ENCODE measurements at regions not wholly inside any gene's neighbourhood (a gene's known extent, or its start where the extent isn't known, plus 50 kb on each side); places are given as distances from the start of the nearest gene placed in this dataset.
"Not testable (repeated sequence)": the region's sequence is repeated elsewhere in the genome, so short reads cannot be mapped to it uniquely, and the experiment has no call there.

DNA sequence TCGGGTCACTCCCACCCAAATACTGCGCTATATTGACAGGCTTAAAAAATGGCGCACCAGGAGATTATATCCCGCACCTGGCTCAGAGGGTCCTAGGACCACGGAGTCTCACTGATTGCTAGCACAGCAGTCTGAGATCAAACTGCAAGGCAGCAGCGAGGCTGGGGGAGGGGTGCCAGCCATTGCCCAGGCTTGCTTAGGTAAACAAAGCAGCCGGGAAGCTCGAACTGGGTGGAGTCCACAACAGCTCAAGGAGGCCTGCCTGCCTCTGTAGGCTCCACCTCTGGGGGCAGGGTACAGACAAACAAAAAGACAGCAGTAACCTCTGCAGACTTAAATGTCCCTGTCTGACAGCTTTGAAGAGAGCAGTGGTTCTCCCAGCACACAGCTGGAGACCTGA is 2277.3 kb upstream of the ACO1 start:
- CTCF ChIA-PET; H3K4me3 ChIP-seq (ENCODE audit: control insufficient read depth in 1 of 7, extremely low read depth in 1 of 7, insufficient read depth in 4 of 7, low read depth in 2 of 7, low read length in 6 of 7); H3K27me3 ChIP-seq (replicated peaks in 2 of 5; ENCODE audit: control insufficient read depth in 4 of 5, insufficient read depth in 5 of 5, low read length in 4 of 5); H3K27ac ChIP-seq (ENCODE audit: insufficient read depth in 1 of 2, low read depth in 1 of 2, low read length in 2 of 2, poor library complexity in 1 of 2, severe bottlenecking in 2 of 2); POLR2A ChIA-PET; H3K4me1 ChIP-seq (ENCODE audit: control extremely low read depth in 1 of 4, control insufficient read depth in 4 of 4, insufficient read depth in 4 of 4, low read length in 3 of 4); H3K36me3 ChIP-seq (ENCODE audit: control insufficient read depth in 4 of 4, insufficient read depth in 4 of 4, low read length in 3 of 4); H3K9me3 ChIP-seq (ENCODE audit: control extremely low read depth in 1 of 5, control insufficient read depth in 4 of 5, insufficient read depth in 2 of 5, low read depth in 1 of 5, low read length in 4 of 5); DNase-seq: not testable (repeated sequence)
- 97% methylated on average over 6 of the region's 8 CpGs for WGBS (ENCODE audit: insufficient coverage)

DNA sequence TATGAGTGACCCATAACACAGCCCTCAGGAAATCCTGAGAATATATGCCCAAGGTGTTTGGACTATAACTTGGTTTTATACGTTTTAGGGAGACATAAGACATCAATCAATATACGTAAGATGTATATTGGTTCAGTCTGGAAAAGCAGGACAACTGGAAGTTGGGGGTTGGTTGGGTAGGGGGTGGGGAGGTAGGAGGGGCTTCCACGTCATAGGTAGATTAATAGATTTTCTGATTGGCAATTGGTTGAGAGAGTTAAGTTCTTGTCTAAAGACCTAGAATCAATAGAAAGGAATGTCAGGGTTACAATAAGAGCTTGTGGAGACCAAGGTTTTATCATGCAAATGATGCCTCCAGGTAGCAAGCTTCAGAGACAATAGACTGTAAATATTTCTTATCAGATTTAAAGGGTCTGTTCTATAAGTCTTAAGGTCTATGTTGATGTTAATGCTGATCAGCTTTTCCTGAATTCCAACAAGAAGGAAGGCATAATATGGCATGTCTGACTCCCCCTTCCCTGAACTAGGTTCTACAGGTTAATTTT is 2267.7 kb upstream of the ACO1 start:
- CTCF ChIA-PET = no interaction called here

DNA sequence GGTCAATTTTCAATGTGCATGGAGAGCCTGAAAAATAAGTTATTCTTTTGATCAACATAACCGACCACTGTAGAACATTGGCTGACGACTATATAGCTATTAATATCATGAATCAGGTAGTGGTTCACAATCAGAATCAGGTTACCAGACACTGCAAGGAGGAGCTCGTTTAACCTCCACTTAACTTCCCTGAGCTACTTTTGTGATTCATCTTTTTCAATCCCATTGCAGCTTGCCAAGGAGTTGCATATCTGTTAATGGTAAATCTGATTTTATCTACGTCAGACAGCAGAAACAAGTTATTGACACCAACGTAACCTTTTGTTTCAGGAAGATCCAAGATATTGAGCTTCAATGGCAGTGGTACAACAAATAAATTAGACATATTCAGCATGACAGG is 2263.8 kb upstream of the ACO1 start:
- POLR2A ChIA-PET = no interaction called here
- Histone ChIP-seq H3K4me1 (ENCODE audit: control extremely low read depth in 1 of 4, control insufficient read depth in 4 of 4, insufficient read depth in 4 of 4, low read length in 3 of 4) (no peaks in the 10 kb centered on the region), H3K36me3 (ENCODE audit: control insufficient read depth in 4 of 4, insufficient read depth in 4 of 4, low read length in 3 of 4) (no peaks in the 10 kb centered on the region), H3K9me3 (ENCODE audit: control extremely low read depth in 1 of 5, control insufficient read depth in 4 of 5, insufficient read depth in 2 of 5, low read depth in 1 of 5, low read length in 4 of 5) (no peaks in the 10 kb centered on the region), H3K27ac (ENCODE audit: insufficient read depth in 1 of 2, low read depth in 1 of 2, low read length in 2 of 2, poor library complexity in 1 of 2, severe bottlenecking in 2 of 2) (no peak overlapping the region), H3K4me3 (ENCODE audit: control insufficient read depth in 1 of 7, extremely low read depth in 1 of 7, insufficient read depth in 4 of 7, low read depth in 2 of 7, low read length in 6 of 7) (no peak overlapping the region), H3K27me3 (replicated peaks in 2 of 5; ENCODE audit: control insufficient read depth in 4 of 5, insufficient read depth in 5 of 5, low read length in 4 of 5) (no peaks in the 10 kb centered on the region)
- WGBS (ENCODE audit: insufficient coverage) = 91% methylated on average over 4 of the region's 5 CpGs
- no peak for DNase-seq
- CTCF ChIA-PET = no interaction called here

More for the DNA sequence above, 2267.7 kb upstream of the ACO1 start:
- Histone ChIP-seq H3K27ac (ENCODE audit: insufficient read depth in 1 of 2, low read depth in 1 of 2, low read length in 2 of 2, poor library complexity in 1 of 2, severe bottlenecking in 2 of 2) (no peak overlapping the region), H3K4me3 (ENCODE audit: control insufficient read depth in 1 of 7, extremely low read depth in 1 of 7, insufficient read depth in 4 of 7, low read depth in 2 of 7, low read length in 6 of 7) (no peak overlapping the region), H3K9me3 (ENCODE audit: control extremely low read depth in 1 of 5, control insufficient read depth in 4 of 5, insufficient read depth in 2 of 5, low read depth in 1 of 5, low read length in 4 of 5) (no peaks in the 10 kb centered on the region), H3K27me3 (replicated peaks in 2 of 5; ENCODE audit: control insufficient read depth in 4 of 5, insufficient read depth in 5 of 5, low read length in 4 of 5) (no peaks in the 10 kb centered on the region), H3K4me1 (ENCODE audit: control extremely low read depth in 1 of 4, control insufficient read depth in 4 of 4, insufficient read depth in 4 of 4, low read length in 3 of 4) (no peaks in the 10 kb centered on the region), H3K36me3 (ENCODE audit: control insufficient read depth in 4 of 4, insufficient read depth in 4 of 4, low read length in 3 of 4) (no peaks in the 10 kb centered on the region)
- 80% methylated on average over 1 of the region's 3 CpGs for WGBS (ENCODE audit: insufficient coverage)
- no peak for DNase-seq
- POLR2A ChIA-PET = no interaction called here

DNA sequence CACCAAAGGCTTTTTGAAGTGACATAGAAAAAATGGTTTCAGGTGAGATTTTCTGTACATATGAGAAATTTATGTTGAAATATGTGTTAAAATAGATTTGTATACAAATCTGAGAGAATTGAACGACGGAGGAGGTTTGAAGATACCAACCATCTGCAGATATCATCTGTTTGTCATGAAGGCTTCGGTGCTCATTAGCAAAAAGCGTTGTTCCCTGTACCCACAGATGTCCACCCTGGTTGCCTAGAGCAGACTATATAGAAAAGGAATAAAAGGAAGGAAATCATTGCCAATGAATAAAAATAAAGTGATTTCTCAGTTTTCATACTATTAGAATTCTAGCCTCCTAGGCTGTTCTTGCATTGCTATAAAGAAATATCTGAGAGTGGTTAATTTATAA is 2262.8 kb upstream of the ACO1 start:
- H3K36me3 ChIP-seq (ENCODE audit: control insufficient read depth in 4 of 4, insufficient read depth in 4 of 4, low read length in 3 of 4) = no peaks in the 10 kb centered on the region
- no peaks in the 10 kb centered on the region for H3K27me3 ChIP-seq (replicated peaks in 2 of 5; ENCODE audit: control insufficient read depth in 4 of 5, insufficient read depth in 5 of 5, low read length in 4 of 5)
- no peak overlapping the region for H3K27ac ChIP-seq (ENCODE audit: insufficient read depth in 1 of 2, low read depth in 1 of 2, low read length in 2 of 2, poor library complexity in 1 of 2, severe bottlenecking in 2 of 2)
- no peak overlapping the region for H3K4me3 ChIP-seq (ENCODE audit: control insufficient read depth in 1 of 7, extremely low read depth in 1 of 7, insufficient read depth in 4 of 7, low read depth in 2 of 7, low read length in 6 of 7)
- POLR2A ChIA-PET = no interaction called here
- H3K4me1 ChIP-seq (ENCODE audit: control extremely low read depth in 1 of 4, control insufficient read depth in 4 of 4, insufficient read depth in 4 of 4, low read length in 3 of 4) = no peaks in the 10 kb centered on the region
- no peaks in the 10 kb centered on the region for H3K9me3 ChIP-seq (ENCODE audit: control extremely low read depth in 1 of 5, control insufficient read depth in 4 of 5, insufficient read depth in 2 of 5, low read depth in 1 of 5, low read length in 4 of 5)
- CTCF ChIA-PET = no interaction called here
- no peak for DNase-seq
- 94% methylated on average over 3 of the region's 4 CpGs for WGBS (ENCODE audit: insufficient coverage)

DNA sequence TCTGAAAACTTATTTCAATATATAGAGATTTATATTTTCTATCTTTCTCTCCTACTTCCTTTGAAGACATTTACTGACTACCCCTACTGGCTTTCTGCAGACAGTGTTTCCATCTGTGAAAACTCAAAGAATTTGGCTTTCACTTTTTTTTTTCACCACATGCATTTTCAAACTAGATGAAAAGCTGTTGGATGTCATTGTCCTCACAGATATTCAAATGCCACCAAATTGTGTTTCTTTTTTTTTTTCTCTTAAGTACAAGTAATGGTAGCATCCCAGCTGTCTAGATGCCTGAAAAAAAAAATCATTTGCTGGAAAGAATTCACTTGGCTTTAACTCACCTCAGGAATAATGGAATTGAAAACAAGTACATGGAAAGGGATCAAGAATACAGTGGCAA is 2258.6 kb upstream of the ACO1 start:
- ChIA-PET POLR2A (no interaction called here), CTCF (no interaction called here)
- no peak for DNase-seq
- Histone ChIP-seq H3K27ac (ENCODE audit: insufficient read depth in 1 of 2, low read depth in 1 of 2, low read length in 2 of 2, poor library complexity in 1 of 2, severe bottlenecking in 2 of 2) (no peak overlapping the region), H3K4me1 (ENCODE audit: control extremely low read depth in 1 of 4, control insufficient read depth in 4 of 4, insufficient read depth in 4 of 4, low read length in 3 of 4) (no peaks in the 10 kb centered on the region), H3K4me3 (ENCODE audit: control insufficient read depth in 1 of 7, extremely low read depth in 1 of 7, insufficient read depth in 4 of 7, low read depth in 2 of 7, low read length in 6 of 7) (no peak overlapping the region), H3K9me3 (ENCODE audit: control extremely low read depth in 1 of 5, control insufficient read depth in 4 of 5, insufficient read depth in 2 of 5, low read depth in 1 of 5, low read length in 4 of 5) (no peaks in the 10 kb centered on the region), H3K36me3 (ENCODE audit: control insufficient read depth in 4 of 4, insufficient read depth in 4 of 4, low read length in 3 of 4) (no peaks in the 10 kb centered on the region), H3K27me3 (replicated peaks in 2 of 5; ENCODE audit: control insufficient read depth in 4 of 5, insufficient read depth in 5 of 5, low read length in 4 of 5) (no peaks in the 10 kb centered on the region)

DNA sequence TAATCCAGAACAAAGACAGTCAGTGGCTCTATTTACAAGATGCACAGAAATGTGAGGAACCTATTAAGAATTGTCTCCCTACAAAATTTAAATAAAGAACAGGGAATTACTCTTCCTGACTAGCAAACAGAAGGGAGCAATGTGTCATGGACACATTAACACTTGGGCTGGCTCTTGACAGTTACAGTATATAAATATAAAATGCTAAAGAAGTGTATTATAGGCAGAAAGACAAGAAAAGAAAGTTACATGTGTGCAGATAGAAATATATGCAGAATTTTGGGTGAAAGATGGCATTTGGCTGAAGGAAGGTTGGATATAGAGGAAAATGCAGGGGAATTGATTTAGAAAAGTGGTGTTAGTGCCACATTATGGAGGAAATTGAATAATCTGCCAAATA is 2257.1 kb upstream of the ACO1 start:
- ChIA-PET POLR2A (no interaction called here), CTCF (no interaction called here)
- Histone ChIP-seq H3K27ac (ENCODE audit: insufficient read depth in 1 of 2, low read depth in 1 of 2, low read length in 2 of 2, poor library complexity in 1 of 2, severe bottlenecking in 2 of 2) (no peak overlapping the region), H3K4me1 (ENCODE audit: control extremely low read depth in 1 of 4, control insufficient read depth in 4 of 4, insufficient read depth in 4 of 4, low read length in 3 of 4) (no peaks in the 10 kb centered on the region), H3K9me3 (ENCODE audit: control extremely low read depth in 1 of 5, control insufficient read depth in 4 of 5, insufficient read depth in 2 of 5, low read depth in 1 of 5, low read length in 4 of 5) (no peaks in the 10 kb centered on the region), H3K36me3 (ENCODE audit: control insufficient read depth in 4 of 4, insufficient read depth in 4 of 4, low read length in 3 of 4) (no peaks in the 10 kb centered on the region), H3K4me3 (ENCODE audit: control insufficient read depth in 1 of 7, extremely low read depth in 1 of 7, insufficient read depth in 4 of 7, low read depth in 2 of 7, low read length in 6 of 7) (no peak overlapping the region), H3K27me3 (replicated peaks in 2 of 5; ENCODE audit: control insufficient read depth in 4 of 5, insufficient read depth in 5 of 5, low read length in 4 of 5) (no peaks in the 10 kb centered on the region)
- no peak for DNase-seq

DNA sequence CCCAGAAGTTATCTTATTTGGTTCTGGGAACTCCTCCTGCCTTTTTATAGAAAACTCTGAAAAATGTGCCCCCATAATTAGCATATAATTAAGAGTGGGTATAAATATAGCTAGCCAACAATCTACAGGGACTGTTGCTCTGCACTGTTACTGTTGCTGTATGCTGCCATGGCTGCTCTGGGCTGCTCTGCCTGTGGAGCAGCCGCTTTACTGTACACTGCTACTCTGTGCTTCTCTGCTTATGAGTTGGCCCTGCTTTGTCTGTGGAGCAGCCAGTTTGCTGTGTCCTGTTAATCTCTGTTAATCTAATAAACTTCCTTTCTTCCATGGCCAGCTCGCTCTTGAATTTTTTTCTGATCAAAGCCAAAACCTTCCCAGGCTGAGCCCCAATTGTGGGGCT is 2244.0 kb upstream of the ACO1 start:
- CTCF ChIA-PET = interaction anchor here (0.7 kb wide), 1 partner anchor 43 kb away, joined by 3 read pairs; no protein-coding TSS in a partner anchor

More for the DNA sequence above, 2244.0 kb upstream of the ACO1 start:
- Histone ChIP-seq H3K36me3 (ENCODE audit: control insufficient read depth in 4 of 4, insufficient read depth in 4 of 4, low read length in 3 of 4) (no peaks in the 10 kb centered on the region), H3K9me3 (ENCODE audit: control extremely low read depth in 1 of 5, control insufficient read depth in 4 of 5, insufficient read depth in 2 of 5, low read depth in 1 of 5, low read length in 4 of 5) (no peaks in the 10 kb centered on the region), H3K27me3 (replicated peaks in 2 of 5; ENCODE audit: control insufficient read depth in 4 of 5, insufficient read depth in 5 of 5, low read length in 4 of 5) (no peaks in the 10 kb centered on the region), H3K4me1 (ENCODE audit: control extremely low read depth in 1 of 4, control insufficient read depth in 4 of 4, insufficient read depth in 4 of 4, low read length in 3 of 4) (no peaks in the 10 kb centered on the region), H3K4me3 (ENCODE audit: control insufficient read depth in 1 of 7, extremely low read depth in 1 of 7, insufficient read depth in 4 of 7, low read depth in 2 of 7, low read length in 6 of 7) (no peak overlapping the region), H3K27ac (ENCODE audit: insufficient read depth in 1 of 2, low read depth in 1 of 2, low read length in 2 of 2, poor library complexity in 1 of 2, severe bottlenecking in 2 of 2) (no peak overlapping the region)
- DNase-seq = no peak
- POLR2A ChIA-PET = no interaction called here
- 100% methylated on average over 1 of the region's 2 CpGs for WGBS (ENCODE audit: insufficient coverage)
